HG02885 (cell line): ENCODE measurements at regions not wholly inside any gene's neighbourhood (a gene's known extent, or its start where the extent isn't known, plus 50 kb on each side); places are given as distances from the start of the nearest gene placed in this dataset.
"Not testable (repeated sequence)": the region's sequence is repeated elsewhere in the genome, so short reads cannot be mapped to it uniquely, and the experiment has no call there.

Experiments
- ATAC-seq: cut with Tn5 transposase; IDR thresholded peaks from one replicate; pipeline ENCODE4 v1.9.1; 2021; ENCODE audit warnings: mild to moderate bottlenecking; ENCODE audit not compliant: unreplicated experiment, poor library complexity

DNA sequence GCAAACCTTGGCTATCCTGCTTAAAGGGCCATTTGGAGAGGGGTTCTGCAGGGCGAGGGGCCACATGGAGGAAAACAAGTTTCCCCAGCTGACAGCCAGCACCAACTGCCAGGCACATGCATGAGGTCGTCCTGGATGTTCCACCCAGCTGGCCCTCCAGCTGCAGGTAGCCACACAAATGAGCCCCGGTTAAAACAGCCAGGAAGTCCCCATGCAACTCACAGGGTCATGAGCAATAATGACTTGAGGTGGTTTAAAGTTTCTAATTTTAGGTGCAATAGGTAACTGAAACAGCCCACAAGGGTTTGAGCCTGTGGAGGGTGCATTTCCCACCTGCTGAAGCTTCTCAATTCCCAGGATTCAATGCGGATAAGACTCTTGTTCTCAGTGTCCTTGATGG lies 160.8 kb upstream of the CCZ1B start:
- not testable (repeated sequence) for ATAC-seq

DNA sequence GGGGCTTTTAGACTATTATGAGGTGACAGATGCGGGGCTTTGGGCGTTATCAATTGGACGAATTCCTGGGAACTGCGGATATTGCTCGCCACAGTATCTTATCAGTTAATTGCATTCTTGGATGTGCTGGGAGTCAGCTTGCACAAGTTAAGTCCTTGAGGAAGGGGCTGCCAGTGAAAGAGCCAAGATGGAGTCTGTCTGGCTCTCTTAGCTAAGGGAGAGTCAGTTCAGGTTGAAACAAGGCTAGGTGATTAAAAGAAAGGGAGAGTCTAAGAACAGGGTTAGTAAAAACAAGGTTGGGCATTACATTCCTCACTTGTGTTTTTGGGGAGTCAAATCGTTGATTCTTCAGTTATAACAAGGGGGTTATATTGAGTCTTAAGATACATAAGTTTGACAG lies 162.5 kb upstream of the CCZ1B start:
- not testable (repeated sequence) for ATAC-seq

DNA sequence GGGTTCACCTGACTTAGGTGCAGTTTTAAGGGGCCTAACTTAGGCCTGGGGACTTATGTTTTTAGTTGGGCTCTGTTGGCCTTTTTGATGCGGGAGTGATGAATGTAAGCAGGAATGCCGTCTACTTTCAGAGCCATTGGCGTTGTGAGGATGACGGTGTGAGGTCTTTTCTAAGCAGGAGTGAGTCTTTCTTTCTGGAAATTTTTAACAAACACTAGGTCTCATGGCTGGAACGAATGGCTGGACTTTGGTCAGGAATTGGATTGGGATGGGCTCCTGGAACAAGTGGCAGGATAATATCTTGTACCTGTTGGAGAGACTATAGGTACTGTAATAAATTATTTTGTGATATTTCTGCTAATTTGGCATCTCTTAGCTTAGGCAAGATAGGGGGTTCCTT lies 163.9 kb upstream of the CCZ1B start:
- ATAC-seq, result not testable (repeated sequence)

DNA sequence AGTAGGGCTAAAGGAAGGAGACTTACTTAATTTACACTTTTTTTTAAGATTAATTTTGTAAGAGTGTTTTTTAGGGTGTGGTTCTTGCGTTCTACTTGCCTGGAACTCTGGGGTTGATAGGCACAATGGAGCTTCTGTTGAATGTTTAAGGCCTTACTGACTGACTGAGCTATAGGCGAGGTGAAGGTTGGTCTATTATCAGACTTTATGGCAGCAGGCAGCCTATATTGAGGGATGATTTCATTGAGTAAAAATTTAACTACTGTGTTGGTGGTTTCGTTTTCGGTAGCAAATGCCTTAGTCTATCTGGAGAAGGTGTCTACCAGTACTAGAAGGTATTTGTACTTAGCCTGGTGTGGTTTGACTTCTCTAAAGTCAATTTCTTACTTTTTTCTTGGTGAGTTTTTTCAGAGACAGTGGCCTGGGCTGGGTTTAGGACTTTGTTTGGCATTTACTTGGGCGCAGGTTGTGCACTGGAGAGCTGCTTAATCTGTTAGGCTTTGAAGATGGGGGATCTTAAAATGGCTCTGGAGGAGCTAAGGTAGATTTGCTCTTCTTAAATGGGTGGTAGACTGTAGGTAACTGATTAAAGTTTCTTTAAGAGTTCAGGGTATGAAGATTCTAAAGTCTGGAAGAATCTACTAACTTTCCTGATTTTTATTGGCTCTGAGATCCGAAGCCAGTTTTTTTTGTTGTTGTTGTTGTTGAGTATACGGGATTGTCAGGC lies 164.5 kb upstream of the CCZ1B start:
- ATAC-seq, result not testable (repeated sequence)

DNA sequence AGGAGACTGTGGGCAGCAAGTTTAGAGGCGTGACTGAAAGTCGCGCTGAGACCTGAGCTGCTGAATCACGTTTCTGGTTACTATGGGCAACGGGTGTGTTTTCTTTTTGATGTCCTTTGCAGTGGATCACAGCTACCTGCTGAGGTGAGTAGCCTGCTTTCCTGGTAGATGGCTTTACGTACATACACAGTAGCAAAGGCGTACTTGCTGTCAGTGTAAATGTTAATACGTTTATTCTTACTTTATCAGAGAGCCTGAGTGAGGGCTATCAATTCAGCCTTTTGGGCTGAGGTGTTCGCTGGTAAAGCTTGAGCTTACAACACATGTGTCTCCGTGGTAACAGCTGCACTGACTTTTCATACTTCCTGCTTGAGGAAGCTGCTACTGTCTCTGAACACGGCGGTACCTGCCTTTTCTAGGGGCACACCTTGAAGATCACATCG lies 165.1 kb upstream of the CCZ1B start:
- not testable (repeated sequence) for ATAC-seq

DNA sequence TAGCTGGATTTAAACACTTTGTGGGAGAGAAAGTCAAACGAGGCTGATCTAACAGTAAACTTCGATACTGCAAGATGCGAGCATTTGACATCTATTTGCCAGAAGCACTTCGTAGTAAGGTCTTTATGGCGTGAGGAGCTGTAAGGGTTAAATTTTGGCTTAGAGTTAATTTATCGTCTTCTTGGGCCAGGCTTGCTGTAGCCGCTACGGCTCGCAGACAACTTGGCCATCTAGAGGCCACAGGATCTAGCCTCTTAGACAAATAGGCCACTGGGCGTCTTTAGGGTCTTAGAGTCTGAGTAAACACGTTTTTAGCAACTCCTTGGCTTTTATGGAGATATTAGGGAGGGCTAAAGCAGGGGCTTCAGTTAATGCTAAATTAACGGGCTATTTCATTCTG lies 165.6 kb upstream of the CCZ1B start:
- ATAC-seq, result not testable (repeated sequence)

DNA sequence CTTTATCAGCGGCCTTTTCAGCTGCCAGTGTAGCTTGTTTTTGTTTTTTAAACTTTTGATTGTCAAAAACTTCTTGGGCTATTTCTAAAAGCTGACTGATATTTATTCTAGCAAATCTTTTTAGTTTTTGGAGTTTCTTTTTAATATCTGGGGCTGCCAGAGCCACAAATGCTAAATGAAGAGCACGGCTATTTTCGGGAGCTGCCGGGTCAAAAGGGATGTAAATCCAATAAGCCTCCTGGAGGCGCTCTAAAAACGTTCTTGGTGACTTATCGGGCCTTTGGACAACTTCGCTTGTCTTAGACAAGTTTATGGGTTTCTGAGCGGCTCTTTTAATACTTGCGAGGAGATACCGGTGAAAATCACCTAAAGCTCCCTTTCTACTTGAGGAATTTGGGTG lies 166.1 kb upstream of the CCZ1B start:
- not testable (repeated sequence) for ATAC-seq

DNA sequence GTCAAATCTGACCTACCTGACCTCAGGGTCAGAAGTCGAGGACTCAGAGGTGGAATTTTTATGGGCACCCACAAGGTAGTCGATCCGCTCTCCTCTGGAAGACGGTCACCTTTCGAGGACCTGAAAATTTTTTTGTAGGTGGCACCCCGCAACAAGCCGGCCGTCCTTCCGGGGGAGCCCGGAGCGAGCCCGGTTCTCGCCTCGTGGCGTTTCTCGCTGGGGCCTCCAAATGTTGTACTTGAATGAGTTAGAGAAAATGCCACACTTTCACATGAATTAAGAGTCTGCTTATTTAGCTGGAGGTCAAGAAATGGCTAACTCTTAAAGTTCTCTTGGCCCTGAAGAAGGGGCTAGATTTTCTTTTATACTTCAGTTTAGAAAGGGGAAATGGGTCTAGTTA lies 169.0 kb upstream of the CCZ1B start:
- not testable (repeated sequence) for ATAC-seq

DNA sequence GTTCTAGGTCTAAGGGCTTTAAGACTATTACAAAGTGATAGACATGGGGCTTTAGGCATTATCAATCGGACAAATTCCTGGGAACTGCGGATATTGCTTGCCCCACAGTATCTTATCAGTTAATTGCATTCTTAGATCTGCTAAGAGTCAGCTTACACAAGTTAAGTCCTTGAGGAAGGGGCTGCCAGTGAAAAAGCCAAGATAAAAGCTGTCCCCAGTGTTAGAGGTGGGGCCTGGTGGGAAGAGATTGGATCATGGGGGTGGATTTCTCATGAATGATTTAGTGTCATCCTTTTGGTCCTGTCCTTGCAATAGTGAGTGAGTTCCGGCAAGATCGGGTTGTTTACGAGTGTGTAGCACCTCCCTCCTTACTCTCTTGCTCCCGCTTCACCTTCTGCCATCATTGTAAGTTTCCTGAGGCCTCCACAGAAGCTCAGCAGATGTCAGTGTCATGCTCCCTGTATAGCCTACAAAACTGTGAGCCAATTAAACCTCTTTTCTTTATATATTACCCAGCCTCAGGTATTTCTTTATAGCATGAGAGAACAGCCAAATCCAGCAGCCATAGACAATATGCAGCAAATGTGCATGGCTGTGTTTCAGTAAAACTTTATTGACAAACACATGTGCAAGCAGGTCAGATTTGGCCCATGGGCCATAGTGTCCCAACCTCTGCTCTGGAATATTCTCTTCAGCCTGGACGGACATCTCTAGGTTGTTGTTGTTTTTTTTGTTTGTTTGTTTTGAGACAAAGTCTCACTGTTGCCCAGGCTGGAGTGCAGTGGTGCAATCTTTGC lies 169.6 kb upstream of the CCZ1B start:
- not testable (repeated sequence) for ATAC-seq

DNA sequence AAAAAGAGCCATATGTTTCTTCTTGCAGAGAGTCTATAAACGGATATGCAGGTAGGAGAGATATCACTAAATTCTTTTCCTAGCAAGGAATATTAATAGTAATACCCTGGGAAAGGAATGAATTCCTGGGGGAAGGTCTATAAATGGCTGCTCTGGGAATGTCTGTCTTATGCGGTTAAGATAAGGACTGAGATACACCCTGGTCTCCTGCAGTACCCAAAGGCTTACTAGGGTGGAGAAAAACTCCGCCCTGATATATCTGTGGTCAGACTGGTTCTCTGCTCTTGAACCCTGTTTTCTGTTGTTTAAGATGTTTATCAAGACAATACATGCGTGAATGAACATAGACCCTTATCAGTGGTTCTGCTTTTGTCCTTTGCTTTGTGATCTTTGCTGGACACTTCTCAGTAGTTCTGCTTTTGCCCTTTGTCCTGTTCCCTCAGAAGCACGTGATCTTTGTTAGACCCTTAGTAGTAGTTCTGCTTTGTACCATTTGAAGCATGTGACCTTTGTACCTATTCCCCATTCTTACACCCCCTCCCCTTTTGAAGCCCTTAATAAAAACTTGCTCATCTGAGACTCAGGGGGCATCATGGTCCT lies 173.1 kb upstream of the CCZ1B start:
- not testable (repeated sequence) for ATAC-seq

DNA sequence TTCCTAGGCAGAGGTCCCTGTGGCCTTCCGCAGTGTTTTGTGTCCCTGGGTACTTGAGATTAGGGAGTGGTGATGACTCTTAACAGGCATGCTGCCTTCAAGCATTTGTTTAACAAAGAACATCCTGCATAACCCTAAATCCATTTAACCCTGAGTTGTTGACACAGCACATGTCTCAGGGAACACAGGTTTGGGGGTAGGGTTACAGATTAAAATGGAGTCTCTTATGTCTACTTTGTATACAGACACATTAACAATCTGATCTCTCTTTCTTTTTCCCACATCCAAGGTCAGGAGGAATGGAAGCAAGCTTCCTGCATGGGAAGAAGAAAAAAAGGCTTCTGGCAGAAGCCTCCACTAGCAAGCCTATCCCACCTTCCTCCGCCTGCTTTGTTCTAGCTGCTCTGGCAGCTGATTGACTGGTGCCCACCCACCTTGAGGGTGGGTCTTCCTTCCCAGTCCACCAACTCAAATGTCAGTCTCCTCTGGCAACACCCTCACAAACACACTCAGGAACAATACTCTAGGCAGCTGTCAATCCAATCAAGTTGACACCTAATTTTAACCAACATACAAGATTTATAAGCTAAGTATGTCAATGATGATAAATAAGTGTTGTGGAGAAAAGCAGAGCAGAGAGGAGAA lies 176.5 kb upstream of the CCZ1B start:
- no peak for ATAC-seq

DNA sequence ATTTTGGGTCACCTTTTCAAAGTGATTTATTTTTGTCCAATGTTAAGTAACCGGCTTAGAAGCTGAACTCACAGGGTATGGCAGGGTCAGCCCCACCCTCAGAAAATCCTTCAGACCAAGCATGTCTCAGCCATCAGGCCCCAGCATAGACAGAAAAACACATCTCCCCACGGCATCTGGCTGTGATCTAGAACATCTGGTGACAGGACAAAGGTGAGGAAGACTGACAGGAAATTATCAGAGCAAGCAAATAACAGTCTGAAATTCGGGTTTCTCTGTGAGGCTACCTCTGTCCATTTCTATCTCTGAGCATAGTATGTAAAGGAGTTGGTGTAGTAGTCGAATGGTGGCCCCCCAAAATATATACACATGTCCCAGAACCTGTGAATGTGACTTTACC lies 177.0 kb upstream of the C1GALT1 start:
- no peak for ATAC-seq

DNA sequence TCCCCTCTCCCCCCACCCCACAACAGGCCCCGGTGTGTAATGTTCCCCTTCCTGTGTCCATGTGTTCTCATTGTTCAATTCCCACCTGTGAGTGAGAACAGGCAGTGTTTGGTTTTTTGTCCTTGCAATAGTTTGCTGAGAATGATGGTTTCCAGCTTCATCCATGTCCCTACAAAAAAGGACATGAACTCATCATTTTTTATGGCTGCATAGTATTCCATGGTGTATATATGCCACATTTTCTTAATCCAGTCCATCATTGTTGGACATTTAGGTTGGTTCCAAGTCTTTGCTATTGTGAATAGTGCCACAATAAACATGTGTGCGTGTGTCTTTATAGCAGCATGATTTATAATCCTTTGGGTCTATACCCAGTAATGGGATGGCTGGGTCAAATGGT lies 176.4 kb upstream of the C1GALT1 start:
- not testable (repeated sequence) for ATAC-seq

DNA sequence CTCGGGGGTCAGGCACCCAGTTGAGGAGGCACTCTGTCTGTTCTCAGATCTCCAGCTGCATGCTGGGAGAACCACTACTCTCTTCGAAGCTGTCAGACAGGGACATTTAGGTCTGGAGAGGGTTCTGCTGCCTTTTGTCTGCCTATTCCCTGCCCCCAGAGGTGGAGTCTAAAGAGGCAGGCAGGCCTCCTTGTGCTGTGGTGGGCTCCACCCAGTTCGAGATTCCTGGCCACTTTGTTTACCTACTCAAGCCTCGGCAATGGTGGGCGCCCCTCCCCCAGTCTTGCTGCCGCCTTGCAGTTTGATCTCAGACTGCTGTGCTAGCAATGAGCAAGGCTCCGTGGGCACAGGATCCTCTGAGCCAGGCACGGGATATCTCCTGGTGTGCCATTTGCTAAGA lies 171.1 kb upstream of the C1GALT1 start:
- not testable (repeated sequence) for ATAC-seq

DNA sequence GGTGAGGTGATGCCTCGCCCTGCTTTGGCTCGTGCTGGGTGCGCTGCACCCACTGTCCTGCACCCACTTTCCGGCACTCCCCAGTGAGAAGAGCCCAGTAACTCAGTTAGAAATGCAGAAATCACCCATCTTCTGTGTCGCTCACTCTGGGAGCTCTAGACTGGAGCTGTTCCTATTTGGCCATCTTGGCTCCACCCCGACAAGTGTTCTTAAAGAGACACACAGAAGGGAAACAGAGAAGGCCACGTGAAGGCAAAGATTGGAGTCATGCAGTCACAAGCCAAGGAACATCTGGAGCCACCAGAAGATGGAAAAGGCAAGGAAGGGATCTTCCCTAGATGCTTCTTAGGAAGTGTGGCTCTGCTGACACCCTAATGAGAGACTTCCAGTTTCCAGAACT lies 170.6 kb upstream of the C1GALT1 start:
- not testable (repeated sequence) for ATAC-seq

DNA sequence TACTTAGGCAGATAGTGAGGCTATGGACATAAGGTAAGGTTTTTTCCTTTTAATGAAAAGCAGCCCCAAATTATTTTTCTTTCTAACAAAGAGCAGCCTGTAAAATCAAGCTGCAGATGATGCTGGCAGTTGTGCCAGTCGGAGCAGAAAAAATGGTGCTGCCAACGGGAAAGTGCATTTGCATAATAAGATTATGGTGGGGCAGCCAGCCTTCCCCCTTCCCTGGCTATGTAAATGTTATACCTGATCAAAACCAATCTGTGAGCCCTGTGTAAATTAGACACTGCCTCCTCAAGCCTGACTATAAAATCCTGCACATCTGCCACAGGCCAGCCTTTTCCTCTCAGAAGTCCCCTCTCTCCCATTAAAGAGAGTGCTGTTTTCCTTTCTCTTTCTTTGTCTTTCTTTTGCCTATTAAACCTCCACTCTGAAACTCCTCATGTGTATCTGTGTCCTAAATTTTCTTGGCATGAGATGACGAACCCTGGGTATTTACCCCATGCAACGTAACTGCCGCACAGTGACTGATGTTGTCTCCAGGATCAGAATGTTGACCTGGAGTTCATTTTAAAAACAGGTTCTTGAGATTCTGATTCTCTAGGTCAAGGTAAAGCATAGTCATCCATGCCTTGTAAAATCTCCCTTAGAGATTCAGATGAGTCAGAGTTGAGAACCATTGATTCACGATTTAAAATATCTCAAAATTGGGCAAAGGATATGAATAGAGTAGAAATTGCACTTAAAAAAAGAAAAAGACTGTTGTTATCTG lies 167.3 kb upstream of the C1GALT1 start:
- ATAC-seq, result no peak

DNA sequence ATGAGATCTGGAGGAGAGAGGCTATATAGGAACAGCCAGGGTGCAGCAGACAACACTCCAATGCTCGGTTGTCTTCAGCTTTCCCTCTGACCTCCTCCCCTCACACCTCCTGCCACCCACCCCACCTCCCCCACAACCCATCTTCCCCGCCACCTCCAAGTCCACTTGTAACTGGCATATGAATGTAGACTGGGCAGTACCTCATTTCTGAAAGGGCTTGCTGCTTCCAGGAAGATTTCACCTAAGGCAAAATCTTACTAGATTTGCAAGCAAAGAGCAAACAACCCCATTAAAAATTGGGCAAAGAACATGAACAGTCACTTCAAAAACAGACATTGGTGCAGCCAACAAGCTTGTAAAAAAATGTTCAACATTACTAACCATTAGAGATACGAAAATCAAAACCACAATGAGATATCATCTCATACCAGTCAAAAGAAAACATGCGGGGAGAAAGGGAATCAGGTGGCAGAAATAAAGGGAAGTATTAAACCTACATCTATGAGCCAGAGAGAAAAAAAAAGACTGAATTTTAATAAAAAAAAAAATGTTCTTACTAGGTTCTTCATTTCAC lies 164.6 kb upstream of the C1GALT1 start:
- ATAC-seq, result no peak

DNA sequence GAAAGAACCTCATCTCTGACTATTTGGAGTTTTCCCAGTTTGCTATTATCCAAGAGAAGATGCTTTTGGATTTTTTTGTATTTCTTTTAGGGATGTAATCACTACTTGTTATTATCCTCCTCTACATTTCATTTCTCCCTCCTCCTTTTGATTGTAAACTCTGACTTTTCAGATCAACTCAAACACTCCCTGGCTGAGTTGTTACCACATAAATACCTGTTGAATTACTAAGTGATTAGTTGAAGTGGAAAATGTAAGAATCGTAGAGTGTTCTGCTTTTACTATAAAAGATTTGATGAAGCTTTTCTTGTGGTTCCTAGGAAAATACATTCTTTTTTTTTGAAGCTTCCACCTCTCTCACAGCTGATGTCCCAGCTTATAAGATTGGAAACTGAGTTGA lies 164.1 kb upstream of the C1GALT1 start:
- ATAC-seq, result no peak

DNA sequence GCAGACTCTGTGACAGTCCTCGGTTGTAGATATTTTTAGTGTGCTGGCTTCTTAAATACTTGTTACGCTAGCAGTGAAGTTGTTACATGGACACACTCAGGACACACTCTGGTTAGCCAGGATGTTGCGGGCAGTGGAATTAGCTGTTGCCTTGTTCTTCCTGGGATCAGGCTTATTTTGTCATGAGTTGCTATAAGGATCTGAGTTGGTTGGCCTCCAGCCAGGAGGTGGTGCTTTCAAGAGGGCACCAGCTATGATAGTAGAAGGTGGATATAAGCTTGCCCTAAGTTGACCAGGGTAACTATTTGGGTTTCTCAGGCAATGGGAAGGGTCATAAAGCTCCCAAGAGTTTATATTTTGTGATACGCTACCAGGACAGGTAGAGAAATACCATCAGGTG lies 150.1 kb upstream of the C1GALT1 start:
- ATAC-seq, result no peak

DNA sequence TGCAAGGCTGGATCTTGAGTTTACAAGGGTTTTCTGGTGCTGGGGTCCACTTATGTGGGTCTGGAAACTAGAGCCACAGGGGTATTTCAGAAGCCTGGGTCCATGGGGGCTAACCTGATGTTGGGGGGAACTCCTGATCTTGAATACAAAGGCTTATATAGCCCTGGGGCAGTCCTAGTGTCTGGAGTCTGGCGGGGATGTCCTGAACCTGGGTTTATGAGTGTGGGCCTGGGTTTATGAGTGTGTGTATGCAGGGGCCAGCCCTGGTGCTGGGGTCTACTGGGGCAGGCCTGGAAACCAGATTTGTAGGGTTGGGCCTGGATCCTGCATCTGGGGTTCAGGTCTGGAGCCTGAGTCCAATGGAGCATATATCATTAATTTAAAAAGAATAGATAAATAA lies 146.5 kb upstream of the C1GALT1 start:
- no peak for ATAC-seq
